Activated T-helper 17 cell treated with anti-CD3 and anti-CD28 coated beads, Interleukin-2, amount 50 U/mL, for 72 hours (primary cell): ENCODE measurements at regions not wholly inside any gene's neighbourhood (a gene's known extent, or its start where the extent isn't known, plus 50 kb on each side); places are given as distances from the start of the nearest gene placed in this dataset.
"Not testable (repeated sequence)": the region's sequence is repeated elsewhere in the genome, so short reads cannot be mapped to it uniquely, and the experiment has no call there.

ENCODE experiments used
- ATAC-seq: fragments of 150-1000 bp; cut with Tn5 transposase; replicated peaks from 2 replicates; pipeline ENCODE4 v1.10.0; 2021; ENCODE audit warnings: mild to moderate bottlenecking, moderate library complexity
- H3K27ac Mint-ChIP-seq: one replicate; pipeline ENCODE4 v1.8.0; 2022; ENCODE audit warnings: mixed read lengths
- H3K27me3 Mint-ChIP-seq: one replicate; pipeline ENCODE4 v1.8.0; 2022; ENCODE audit warnings: mixed read lengths
- H3K36me3 Mint-ChIP-seq: one replicate; pipeline ENCODE4 v1.8.0; 2022; ENCODE audit warnings: low read depth, mild to moderate bottlenecking, mixed read lengths
- H3K4me1 Mint-ChIP-seq: one replicate; pipeline ENCODE4 v1.8.0; 2022; ENCODE audit warnings: mixed read lengths
- H3K4me3 Mint-ChIP-seq: one replicate; pipeline ENCODE4 v1.8.0; 2022; ENCODE audit warnings: mild to moderate bottlenecking, mixed read lengths
- H3K9me3 Mint-ChIP-seq: one replicate; pipeline ENCODE4 v1.8.0; 2022; ENCODE audit warnings: mixed read lengths

- not testable (repeated sequence) for H3K27me3 Mint-ChIP-seq, H3K4me1 Mint-ChIP-seq, H3K27ac Mint-ChIP-seq, ATAC-seq, H3K9me3 Mint-ChIP-seq, H3K4me3 Mint-ChIP-seq, H3K36me3 Mint-ChIP-seq
Observed at GRCh38 chr9:42656789-42657188, 473.3 kb downstream of the SPATA31A6 start.

DNA sequence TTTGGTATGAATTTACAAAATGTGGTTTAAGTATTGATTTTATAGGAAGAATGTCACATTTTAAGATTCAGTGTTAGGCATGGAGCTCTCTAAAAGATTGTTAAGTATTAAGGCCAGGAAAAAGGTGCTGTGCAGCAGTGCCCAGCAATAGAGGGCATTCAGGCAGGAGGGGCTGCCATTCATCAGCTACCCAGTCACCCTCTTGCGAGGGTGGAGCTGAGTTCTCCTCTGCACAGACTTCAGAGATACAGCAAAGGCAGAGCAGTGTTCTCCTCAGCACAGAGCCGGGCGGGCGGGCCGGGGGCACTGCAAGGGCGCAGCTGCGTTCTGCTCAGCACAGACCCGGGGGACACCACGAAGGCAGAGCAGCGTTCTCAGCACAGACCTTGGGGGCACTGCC lies 474.0 kb downstream of the SPATA31A6 start:
- H3K27me3 Mint-ChIP-seq, H3K27ac Mint-ChIP-seq, H3K4me3 Mint-ChIP-seq, H3K36me3 Mint-ChIP-seq, H3K9me3 Mint-ChIP-seq, ATAC-seq, H3K4me1 Mint-ChIP-seq: not testable (repeated sequence)

GRCh38 chr9:42697146-42697545 lies 513.7 kb downstream of the SPATA31A6 start:
- H3K9me3 Mint-ChIP-seq, ATAC-seq, H3K27me3 Mint-ChIP-seq, H3K36me3 Mint-ChIP-seq, H3K4me1 Mint-ChIP-seq, H3K4me3 Mint-ChIP-seq, H3K27ac Mint-ChIP-seq: not testable (repeated sequence)

DNA sequence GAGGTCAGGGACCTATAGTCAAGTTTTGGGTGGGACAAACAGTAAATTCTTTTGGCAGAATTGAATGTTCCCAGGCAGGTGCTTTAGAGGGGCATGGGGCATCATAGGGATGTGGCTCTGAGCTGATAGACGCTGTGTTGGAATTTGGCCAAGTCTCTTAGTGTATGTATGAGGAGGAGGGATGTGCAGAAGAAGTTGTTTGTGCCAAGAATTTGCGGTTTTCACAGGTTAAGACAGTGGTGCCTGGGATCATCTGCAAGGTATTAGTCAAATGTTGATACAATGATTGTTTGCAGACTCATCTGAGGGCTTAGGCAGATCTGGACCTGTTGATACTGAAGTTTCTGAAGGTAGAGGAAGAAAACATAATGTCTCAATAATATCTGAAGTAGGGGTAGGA lies 519.4 kb downstream of the SPATA31A6 start:
- not testable (repeated sequence) for H3K4me3 Mint-ChIP-seq, H3K4me1 Mint-ChIP-seq, H3K27me3 Mint-ChIP-seq, H3K36me3 Mint-ChIP-seq, H3K9me3 Mint-ChIP-seq, H3K27ac Mint-ChIP-seq, ATAC-seq

- not testable (repeated sequence) for H3K36me3 Mint-ChIP-seq, H3K27me3 Mint-ChIP-seq, H3K4me3 Mint-ChIP-seq, H3K27ac Mint-ChIP-seq, H3K4me1 Mint-ChIP-seq, ATAC-seq, H3K9me3 Mint-ChIP-seq
Observed at GRCh38 chr9:42724841-42725835, 541.7 kb downstream of the SPATA31A6 start.

DNA sequence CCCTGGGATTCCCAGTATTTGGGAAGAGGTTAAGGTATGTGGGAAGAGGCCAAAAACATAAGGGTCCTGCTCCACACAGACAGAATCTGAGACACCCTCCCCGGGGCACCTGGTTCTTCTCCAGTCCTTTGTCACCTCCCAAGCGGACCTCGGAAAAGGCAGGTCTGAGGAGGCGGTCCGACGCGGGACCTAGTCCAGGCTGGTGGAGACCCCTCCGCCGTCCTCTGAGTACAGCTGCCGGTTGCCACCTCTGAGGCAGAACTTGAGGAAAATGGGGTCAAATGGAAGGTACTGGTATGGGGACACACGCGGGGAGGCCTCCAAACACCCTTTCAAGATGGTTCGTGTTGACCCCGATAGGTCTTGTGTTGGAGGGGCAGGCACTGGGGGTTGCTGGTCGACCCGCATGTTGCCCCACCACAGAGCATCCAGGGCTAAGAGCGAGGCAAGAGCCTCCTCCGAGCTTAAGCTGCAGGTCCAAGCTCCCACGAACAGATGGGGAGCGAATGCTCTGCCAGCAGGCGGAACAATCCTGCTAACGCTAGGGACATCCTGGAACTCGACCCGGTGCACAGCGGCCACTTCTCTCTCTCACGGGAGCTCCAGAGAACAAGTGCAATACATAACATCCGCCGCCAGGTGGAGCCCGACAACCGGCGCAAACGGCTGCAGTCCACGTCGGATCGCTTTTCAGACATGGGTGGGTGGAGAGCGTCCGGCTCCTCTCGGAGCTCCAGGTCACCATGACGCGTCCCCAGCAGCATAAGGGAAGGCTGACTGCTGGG lies 559.8 kb downstream of the SPATA31A6 start:
- H3K4me3 Mint-ChIP-seq, H3K27me3 Mint-ChIP-seq, H3K4me1 Mint-ChIP-seq, H3K36me3 Mint-ChIP-seq, H3K27ac Mint-ChIP-seq, H3K9me3 Mint-ChIP-seq, ATAC-seq: not testable (repeated sequence)

GRCh38 chr9:42757251-42757650 lies 573.8 kb downstream of the SPATA31A6 start:
- H3K9me3 Mint-ChIP-seq, H3K27ac Mint-ChIP-seq, H3K36me3 Mint-ChIP-seq, ATAC-seq, H3K27me3 Mint-ChIP-seq, H3K4me3 Mint-ChIP-seq, H3K4me1 Mint-ChIP-seq: not testable (repeated sequence)

GRCh38 chr9:42759320-42759719 lies 575.9 kb downstream of the SPATA31A6 start:
- H3K27me3 Mint-ChIP-seq, H3K27ac Mint-ChIP-seq, ATAC-seq: not testable (repeated sequence)

DNA sequence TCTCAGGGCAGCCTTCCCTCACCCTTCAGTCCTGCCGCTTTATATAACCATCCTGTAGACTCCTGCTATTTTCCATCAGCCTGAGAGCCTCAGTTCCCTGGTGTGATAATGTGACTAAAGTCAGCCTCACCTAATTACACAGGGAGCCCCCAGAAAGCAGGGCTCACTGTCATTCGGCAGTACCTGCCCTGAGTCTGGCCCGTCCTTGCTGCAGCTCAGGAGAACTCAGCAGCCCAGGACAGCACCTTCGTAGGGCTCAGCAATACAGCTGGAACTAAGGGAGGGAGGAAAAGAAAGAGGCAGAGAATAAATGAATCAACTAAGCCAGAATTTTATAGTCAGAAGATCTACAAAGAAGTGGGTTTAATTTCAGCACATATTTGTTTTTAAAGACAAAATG lies 598.7 kb downstream of the SPATA31A6 start:
- not testable (repeated sequence) for ATAC-seq, H3K27ac Mint-ChIP-seq, H3K9me3 Mint-ChIP-seq, H3K4me1 Mint-ChIP-seq, H3K27me3 Mint-ChIP-seq, H3K4me3 Mint-ChIP-seq, H3K36me3 Mint-ChIP-seq

More at GRCh38 chr9:42759320-42759719, 575.9 kb downstream of the SPATA31A6 start:
- H3K36me3 Mint-ChIP-seq, H3K9me3 Mint-ChIP-seq, H3K4me3 Mint-ChIP-seq, H3K4me1 Mint-ChIP-seq: not testable (repeated sequence)

DNA sequence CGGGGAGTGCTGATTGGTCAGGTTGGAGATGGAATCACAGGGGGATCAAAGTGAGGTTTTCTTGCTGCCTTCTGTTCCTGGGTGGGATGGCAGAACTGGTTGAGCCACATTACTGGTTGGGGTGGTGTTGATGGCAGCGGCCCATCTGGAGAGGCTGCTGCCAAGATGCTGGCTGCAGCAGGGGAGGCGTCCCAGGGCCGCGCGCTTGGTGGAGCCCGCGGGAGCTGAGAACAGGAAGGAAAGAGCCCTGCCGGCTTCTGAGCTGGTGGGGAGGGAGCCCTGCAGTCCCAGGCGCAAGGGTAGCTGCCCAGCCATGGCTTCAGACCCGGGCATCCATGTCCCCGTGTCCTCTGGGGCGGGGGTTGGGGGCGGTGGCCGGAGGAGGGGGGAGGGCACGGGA lies 609.3 kb downstream of the SPATA31A6 start:
- not testable (repeated sequence) for ATAC-seq, H3K4me3 Mint-ChIP-seq, H3K4me1 Mint-ChIP-seq, H3K36me3 Mint-ChIP-seq, H3K27ac Mint-ChIP-seq, H3K27me3 Mint-ChIP-seq, H3K9me3 Mint-ChIP-seq

- not testable (repeated sequence) for ATAC-seq
Observed at GRCh38 chr9:42798571-42798970, 615.1 kb downstream of the SPATA31A6 start.

GRCh38 chr9:42802716-42803115 lies 619.3 kb downstream of the SPATA31A6 start:
- H3K4me1 Mint-ChIP-seq, ATAC-seq, H3K9me3 Mint-ChIP-seq, H3K4me3 Mint-ChIP-seq, H3K36me3 Mint-ChIP-seq, H3K27me3 Mint-ChIP-seq, H3K27ac Mint-ChIP-seq: not testable (repeated sequence)

More at GRCh38 chr9:42798571-42798970, 615.1 kb downstream of the SPATA31A6 start:
- not testable (repeated sequence) for H3K4me1 Mint-ChIP-seq, H3K4me3 Mint-ChIP-seq, H3K36me3 Mint-ChIP-seq, H3K9me3 Mint-ChIP-seq, H3K27me3 Mint-ChIP-seq, H3K27ac Mint-ChIP-seq

GRCh38 chr9:42806674-42807073 lies 623.2 kb downstream of the SPATA31A6 start:
- ATAC-seq, H3K9me3 Mint-ChIP-seq, H3K4me3 Mint-ChIP-seq, H3K36me3 Mint-ChIP-seq, H3K27me3 Mint-ChIP-seq, H3K27ac Mint-ChIP-seq, H3K4me1 Mint-ChIP-seq: not testable (repeated sequence)

GRCh38 chr9:42821468-42821867 lies 638.0 kb downstream of the SPATA31A6 start:
- ATAC-seq, H3K36me3 Mint-ChIP-seq: not testable (repeated sequence)

GRCh38 chr9:42848156-42848555 lies 664.7 kb downstream of the SPATA31A6 start:
- H3K9me3 Mint-ChIP-seq, H3K4me1 Mint-ChIP-seq, ATAC-seq, H3K27ac Mint-ChIP-seq, H3K36me3 Mint-ChIP-seq, H3K4me3 Mint-ChIP-seq, H3K27me3 Mint-ChIP-seq: not testable (repeated sequence)

More at GRCh38 chr9:42821468-42821867, 638.0 kb downstream of the SPATA31A6 start:
- not testable (repeated sequence) for H3K4me3 Mint-ChIP-seq, H3K4me1 Mint-ChIP-seq, H3K9me3 Mint-ChIP-seq, H3K27ac Mint-ChIP-seq, H3K27me3 Mint-ChIP-seq
